Esophagus squamous epithelium (tissue), 5 donors: ENCODE measurements at regions not wholly inside any gene's neighbourhood (a gene's known extent, or its start where the extent isn't known, plus 50 kb on each side); places are given as distances from the start of the nearest gene placed in this dataset.

Source experiments
- DNase-seq: peaks from one replicate; lab custom pipeline; 2025; lab: John Stamatoyannopoulos, UW
- H3K27ac ChIP-seq, 4 donors: fragments of 200-600 bp; sonication (generic); one replicate each; pipeline ENCODE4 v1.5.1; 2016 to 2019; ENCODE audit warnings: mild to moderate bottlenecking in 1 of 4
- H3K27me3 ChIP-seq, 4 donors: fragments of 200-600 bp; sonication (generic); 1 replicate in 3 of 4; 2 replicates in 1 of 4; pipeline versions ENCODE4 v1.5.1 to v1.6.0; 2017 to 2021; ENCODE audit warnings: antibody characterized with exemption in 1 of 4
- H3K36me3 ChIP-seq, 3 donors: fragments of 200-600 bp; sonication (generic); one replicate each; pipeline ENCODE4 v1.5.1; 2016 to 2019
- H3K4me1 ChIP-seq, 3 donors: fragments of 200-600 bp; sonication (generic); one replicate each; pipeline ENCODE4 v1.5.1; 2017 to 2019
- H3K4me3 ChIP-seq, 4 donors: fragments of 200-600 bp; sonication (generic); 1 replicate in 3 of 4; 2 replicates in 1 of 4; pipeline ENCODE4 v1.5.1; 2016 to 2019; ENCODE audit warnings: mild to moderate bottlenecking in 2 of 4, moderate library complexity in 1 of 4
- H3K9me3 ChIP-seq, 3 donors: fragments of 200-600 bp; sonication (generic); one replicate each; pipeline ENCODE4 v1.5.1; 2016 to 2019
- CTCF ChIP-seq, 6 experiments: fragments of 450-650 bp in 4 of 6; fragments of 200-600 bp in 2 of 6; sonication (generic) in 2 of 6; IDR thresholded peaks; one replicate each; pipeline ENCODE4 v1.5.1; 2016 to 2019; ENCODE audit warnings: antibody characterized with exemption in 6 of 6, mild to moderate bottlenecking in 4 of 6, moderate library complexity in 4 of 6
- POLR2A ChIP-seq, 4 donors: fragments of 450-650 bp; IDR thresholded peaks; one replicate each; pipeline ENCODE4 v1.6.1; 2017; ENCODE audit warnings: antibody characterized with exemption in 4 of 4, mild to moderate bottlenecking in 4 of 4, moderate library complexity in 3 of 4
- WGBS, 2 donors: methylation state at CpG; one replicate each; pipeline ENCODE4 v1.1.5; 2018; 5-methylcytosine and 5-hydroxymethylcytosine counted together
- intact Hi-C: fragments of 100-400 bp; cut with DNase I; formaldehyde crosslinking; loops from one replicate; pipeline ENCODE4 v1.15.0; 2022
- small RNA-seq, 4 donors: library from RNA; depleted of rRNA; stranded (forward); fragments of <200 nt; gene quantifications; one replicate each; pipeline ENCODE3, GENCODE V24; 2016
- donor health status: DM: yes; HTN: yes; CAD: no.

GRCh38 chrX:53746718-53747117, 60.2 kb upstream of the HUWE1 start:
- no peak for DNase-seq
- TF ChIP-seq CTCF (IDR thresholded peaks at IDR 0.05) (no peak), POLR2A (IDR thresholded peaks at IDR 0.05) (no peak)

GRCh38 chrX:53743244-53743643, 56.7 kb upstream of the HUWE1 start:
- H3K4me3 ChIP-seq = no peak overlapping the region
- 75 to 79% methylated on average over 1 of the region's 1 CpG for WGBS, 2 donors
- no peaks in the 10 kb centered on the region for H3K9me3 ChIP-seq
- no peak overlapping the region for H3K27ac ChIP-seq
- no peaks in the 10 kb centered on the region for H3K36me3 ChIP-seq
- TF ChIP-seq CTCF (IDR thresholded peaks at IDR 0.05) = no peak
- TF ChIP-seq POLR2A (IDR thresholded peaks at IDR 0.05) = no peak
- no peaks in the 10 kb centered on the region for H3K4me1 ChIP-seq
- no peaks in the 10 kb centered on the region for H3K27me3 ChIP-seq
- intact Hi-C loops = no loop called here
- no peak for DNase-seq

More at GRCh38 chrX:53746718-53747117, 60.2 kb upstream of the HUWE1 start:
- H3K4me3 ChIP-seq = no peak overlapping the region
- H3K27ac ChIP-seq = no peak overlapping the region
- no peaks in the 10 kb centered on the region for H3K36me3 ChIP-seq
- H3K9me3 ChIP-seq = no peaks in the 10 kb centered on the region
- 0 to 28% methylated on average over 1 of the region's 1 CpG for WGBS, 2 donors
- no peaks in the 10 kb centered on the region for H3K4me1 ChIP-seq
- intact Hi-C loops = no loop called here
- H3K27me3 ChIP-seq = no peaks in the 10 kb centered on the region

- TF ChIP-seq CTCF (IDR thresholded peaks at IDR 0.05) = no peak
- TF ChIP-seq POLR2A (IDR thresholded peaks at IDR 0.05) = no peak
- intact Hi-C loops = no loop called here
- no peak for DNase-seq
- no peak overlapping the region for H3K27ac ChIP-seq
- H3K4me3 ChIP-seq = no peak overlapping the region
- H3K4me1 ChIP-seq = no peaks in the 10 kb centered on the region
- 79 to 100% methylated on average over 1 to 4 of the region's 4 CpGs for WGBS, 2 donors
- no peaks in the 10 kb centered on the region for H3K27me3 ChIP-seq
- H3K36me3 ChIP-seq = no peaks in the 10 kb centered on the region
- no peaks in the 10 kb centered on the region for H3K9me3 ChIP-seq
Measured at GRCh38 chrX:53738370-53738906, 51.9 kb upstream of the HUWE1 start.

Small RNAs in the stretch of these regions (small RNA-seq; reads per million reads assigned to genes)
- gene BX323845.1 (0 reads per million in 4 donors), gene BX323845.2 (0 reads per million in 4 donors)
